Posterior vena cava (tissue), 2 donors: ENCODE measurements at regions not wholly inside any gene's neighbourhood (a gene's known extent, or its start where the extent isn't known, plus 50 kb on each side); places are given as distances from the start of the nearest gene placed in this dataset.

ENCODE experiments used
- DNase-seq: peaks from one replicate; pipeline ENCODE4 v3.0.0-alpha.2; 2020; ENCODE audit warnings: low spot score
- intact Hi-C, 2 donors: fragments of 100-400 bp; cut with DNase I; formaldehyde crosslinking; loops; one replicate each; pipeline versions ENCODE4 v1.14.1 to v1.14.2; 2022 to 2023
- donor health status: DM: yes; HTN: yes; CAD: no.
- donor health status: DM: yes; HTN: yes; CAD: no.

GRCh38 chr18:39786477-39786876, 2168.6 kb upstream of the PIK3C3 start:
- intact Hi-C loops = no loop called here
- DNase-seq = no peak

GRCh38 chr18:39784541-39784940, 2170.5 kb upstream of the PIK3C3 start:
- intact Hi-C loops = no loop called here
- no peak for DNase-seq

- intact Hi-C loops = no loop called here
Observed at GRCh38 chr18:39781565-39781964, 2173.5 kb upstream of the PIK3C3 start.

GRCh38 chr18:39780774-39781173, 2174.3 kb upstream of the PIK3C3 start:
- no peak for DNase-seq
- intact Hi-C loops = no loop called here

More at GRCh38 chr18:39781565-39781964, 2173.5 kb upstream of the PIK3C3 start:
- DNase-seq = no peak

- intact Hi-C loops = no loop called here
- no peak for DNase-seq
Observed at GRCh38 chr18:39779926-39780325, 2175.1 kb upstream of the PIK3C3 start.

- no peak for DNase-seq
- intact Hi-C loops = no loop called here
Observed at GRCh38 chr18:39776766-39777165, 2178.3 kb upstream of the PIK3C3 start.

GRCh38 chr18:39774957-39775598, 2180.0 kb upstream of the PIK3C3 start:
- intact Hi-C loops = no loop called here
- DNase-seq = no peak

- no peak for DNase-seq
- intact Hi-C loops = no loop called here
Observed at GRCh38 chr18:39773646-39774045, 2181.4 kb upstream of the PIK3C3 start.

- DNase-seq = no peak
- intact Hi-C loops = no loop called here
Observed at GRCh38 chr18:39772155-39772919, 2182.7 kb upstream of the PIK3C3 start.

- no peak for DNase-seq
- intact Hi-C loops = no loop called here
Observed at GRCh38 chr18:39770399-39770798, 2184.6 kb upstream of the PIK3C3 start.

GRCh38 chr18:39764873-39765272, 2190.2 kb upstream of the PIK3C3 start:
- no peak for DNase-seq
- intact Hi-C loops = loop anchor here in 1 of 2 donors (5.0 kb wide), 1 partner anchor 1523 kb away; no protein-coding TSS in a partner anchor

- intact Hi-C loops = no loop called here
- no peak for DNase-seq
Observed at GRCh38 chr18:39761273-39761672, 2193.8 kb upstream of the PIK3C3 start.

- intact Hi-C loops = no loop called here
- no peak for DNase-seq
Observed at GRCh38 chr18:39759926-39760325, 2194.3 kb upstream of the CELF4 start.

- intact Hi-C loops = no loop called here
Observed at GRCh38 chr18:39753178-39753577, 2187.6 kb upstream of the CELF4 start.

GRCh38 chr18:39752351-39752750, 2186.8 kb upstream of the CELF4 start:
- DNase-seq = no peak
- intact Hi-C loops = no loop called here

More at GRCh38 chr18:39753178-39753577, 2187.6 kb upstream of the CELF4 start:
- peak; percentile 51 for DNase-seq

GRCh38 chr18:39751921-39752320, 2186.3 kb upstream of the CELF4 start:
- DNase-seq = no peak
- intact Hi-C loops = no loop called here

GRCh38 chr18:39751161-39751560, 2185.6 kb upstream of the CELF4 start:
- intact Hi-C loops = no loop called here
- no peak for DNase-seq

- no peak for DNase-seq
- intact Hi-C loops = no loop called here
Observed at GRCh38 chr18:39749154-39749553, 2183.6 kb upstream of the CELF4 start.

GRCh38 chr18:39748727-39749126, 2183.1 kb upstream of the CELF4 start:
- intact Hi-C loops = no loop called here
- DNase-seq = no peak

- DNase-seq = no peak
- intact Hi-C loops = no loop called here
Observed at GRCh38 chr18:39746201-39746600, 2180.6 kb upstream of the CELF4 start.

- intact Hi-C loops = no loop called here
- no peak for DNase-seq
Observed at GRCh38 chr18:39743463-39743862, 2177.9 kb upstream of the CELF4 start.
